Esophagus squamous epithelium (tissue), 5 donors: ENCODE measurements at regions not wholly inside any gene's neighbourhood (a gene's known extent, or its start where the extent isn't known, plus 50 kb on each side); places are given as distances from the start of the nearest gene placed in this dataset.
"Not testable (repeated sequence)": the region's sequence is repeated elsewhere in the genome, so short reads cannot be mapped to it uniquely, and the experiment has no call there.

ENCODE experiments used
- DNase-seq: peaks from one replicate; lab custom pipeline; 2025; lab: John Stamatoyannopoulos, UW
- H3K27ac ChIP-seq, 4 donors: fragments of 200-600 bp; sonication (generic); one replicate each; pipeline ENCODE4 v1.5.1; 2016 to 2019; ENCODE audit warnings: mild to moderate bottlenecking in 1 of 4
- H3K27me3 ChIP-seq, 4 donors: fragments of 200-600 bp; sonication (generic); 1 replicate in 3 of 4; 2 replicates in 1 of 4; pipeline versions ENCODE4 v1.5.1 to v1.6.0; 2017 to 2021; ENCODE audit warnings: antibody characterized with exemption in 1 of 4
- H3K36me3 ChIP-seq, 3 donors: fragments of 200-600 bp; sonication (generic); one replicate each; pipeline ENCODE4 v1.5.1; 2016 to 2019
- H3K4me1 ChIP-seq, 3 donors: fragments of 200-600 bp; sonication (generic); one replicate each; pipeline ENCODE4 v1.5.1; 2017 to 2019
- H3K4me3 ChIP-seq, 4 donors: fragments of 200-600 bp; sonication (generic); 1 replicate in 3 of 4; 2 replicates in 1 of 4; pipeline ENCODE4 v1.5.1; 2016 to 2019; ENCODE audit warnings: mild to moderate bottlenecking in 2 of 4, moderate library complexity in 1 of 4
- H3K9me3 ChIP-seq, 3 donors: fragments of 200-600 bp; sonication (generic); one replicate each; pipeline ENCODE4 v1.5.1; 2016 to 2019
- CTCF ChIP-seq, 6 experiments: fragments of 450-650 bp in 4 of 6; fragments of 200-600 bp in 2 of 6; sonication (generic) in 2 of 6; IDR thresholded peaks; one replicate each; pipeline ENCODE4 v1.5.1; 2016 to 2019; ENCODE audit warnings: antibody characterized with exemption in 6 of 6, mild to moderate bottlenecking in 4 of 6, moderate library complexity in 4 of 6
- POLR2A ChIP-seq, 4 donors: fragments of 450-650 bp; IDR thresholded peaks; one replicate each; pipeline ENCODE4 v1.6.1; 2017; ENCODE audit warnings: antibody characterized with exemption in 4 of 4, mild to moderate bottlenecking in 4 of 4, moderate library complexity in 3 of 4
- WGBS, 2 donors: methylation state at CpG; one replicate each; pipeline ENCODE4 v1.1.5; 2018; 5-methylcytosine and 5-hydroxymethylcytosine counted together
- intact Hi-C: fragments of 100-400 bp; cut with DNase I; formaldehyde crosslinking; loops from one replicate; pipeline ENCODE4 v1.15.0; 2022
- donor health status: DM: yes; HTN: yes; CAD: no.

DNA sequence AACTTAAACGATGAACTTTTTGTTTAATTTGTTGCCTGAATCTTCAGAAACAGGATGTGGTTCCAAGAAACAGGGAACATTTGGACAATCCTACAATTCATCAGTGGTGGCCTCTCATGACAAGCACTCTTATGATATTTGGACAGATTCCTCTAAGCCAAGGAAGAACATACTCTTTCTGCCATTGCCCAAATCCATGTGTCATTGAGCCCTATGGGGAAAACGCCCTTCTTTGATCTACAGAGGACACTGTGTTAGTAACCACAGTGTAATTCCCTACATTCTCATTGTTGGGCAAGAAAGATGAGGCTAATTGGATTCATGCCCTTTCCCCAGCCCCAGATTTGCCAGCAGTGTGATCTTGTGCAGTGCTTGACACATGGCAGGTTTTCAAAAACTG lies 167.7 kb upstream of the PTCH1 start:
- intact Hi-C loops: no loop called here
- WGBS, 2 donors: 60 to 78% methylated on average over 2 of the region's 2 CpGs
- Histone ChIP-seq H3K4me3 (no peak overlapping the region), H3K36me3 (no peaks in the 10 kb centered on the region), H3K4me1 (no peaks in the 10 kb centered on the region), H3K27me3 (peaks cover 0 to 8% (median 0%) of the 10 kb centered on the region in 4 donors), H3K9me3 (no peaks in the 10 kb centered on the region), H3K27ac (no peak overlapping the region)
- TF ChIP-seq CTCF (IDR thresholded peaks at IDR 0.05) (no peak), POLR2A (IDR thresholded peaks at IDR 0.05) (no peak)
- no peak for DNase-seq

GRCh38 chr9:95680306-95680705 lies 163.5 kb upstream of the PTCH1 start:
- DNase-seq, H3K27ac ChIP-seq, H3K36me3 ChIP-seq, intact Hi-C loops, H3K4me3 ChIP-seq, H3K4me1 ChIP-seq, H3K9me3 ChIP-seq: not testable (repeated sequence)
- no CpG with 5 or more reads among the region's 26 CpGs for WGBS, 2 donors
- H3K27me3 ChIP-seq: peaks cover 0 to 23% (median 0%) of the 10 kb centered on the region in 4 donors

DNA sequence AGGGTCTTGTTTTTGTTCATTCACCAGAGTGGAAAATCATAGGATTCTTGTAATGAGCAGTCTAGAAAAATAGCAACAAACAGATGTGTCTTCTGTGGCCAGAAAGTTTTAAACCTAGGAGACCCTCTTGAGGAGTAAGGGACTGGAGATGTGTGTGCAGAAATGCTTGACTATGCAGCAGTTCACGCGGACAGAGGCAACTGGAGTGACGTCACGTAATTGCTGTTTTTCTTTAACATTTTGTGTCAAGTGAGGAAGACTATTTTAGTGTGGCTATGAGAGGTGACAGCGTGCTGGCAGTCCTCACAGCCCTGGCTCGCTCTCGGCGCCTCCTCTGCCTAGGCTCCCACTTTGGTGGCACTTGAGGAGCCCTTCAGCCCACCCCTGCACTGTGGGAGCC lies 163.1 kb upstream of the PTCH1 start:
- no peaks in the 10 kb centered on the region for H3K36me3 ChIP-seq
- TF ChIP-seq POLR2A (IDR thresholded peaks at IDR 0.05): no peak
- 85 to 94% methylated on average over 8 of the region's 8 CpGs for WGBS, 2 donors
- no peak overlapping the region for H3K4me3 ChIP-seq
- H3K9me3 ChIP-seq: no peaks in the 10 kb centered on the region
- no peak for DNase-seq
- H3K27me3 ChIP-seq: peaks cover 0 to 24% (median 0%) of the 10 kb centered on the region in 4 donors
- intact Hi-C loops: no loop called here
- H3K27ac ChIP-seq: no peak overlapping the region
- H3K4me1 ChIP-seq: no peaks in the 10 kb centered on the region

- no peak for DNase-seq
- no peaks in the 10 kb centered on the region for H3K4me1 ChIP-seq
- WGBS, 2 donors: 81 to 100% methylated on average over 1 to 2 of the region's 2 CpGs
Measured at GRCh38 chr9:95678759-95679158, 162.0 kb upstream of the PTCH1 start.

GRCh38 chr9:95670122-95670521 lies 153.4 kb upstream of the PTCH1 start:
- H3K27ac ChIP-seq: no peak overlapping the region
- TF ChIP-seq CTCF (IDR thresholded peaks at IDR 0.05): no peak
- no peak for TF ChIP-seq POLR2A (IDR thresholded peaks at IDR 0.05)
- no peak for DNase-seq
- 78 to 92% methylated on average over 15 of the region's 15 CpGs for WGBS, 2 donors
- intact Hi-C loops: no loop called here
- H3K4me1 ChIP-seq: no peaks in the 10 kb centered on the region
- no peaks in the 10 kb centered on the region for H3K9me3 ChIP-seq
- no peak overlapping the region for H3K4me3 ChIP-seq
- peaks cover 0 to 32% (median 0%) of the 10 kb centered on the region in 4 donors for H3K27me3 ChIP-seq
- H3K36me3 ChIP-seq: no peaks in the 10 kb centered on the region

More at GRCh38 chr9:95678759-95679158, 162.0 kb upstream of the PTCH1 start:
- Histone ChIP-seq H3K27ac (no peak overlapping the region), H3K4me3 (no peak overlapping the region), H3K27me3 (peaks cover 0 to 21% (median 0%) of the 10 kb centered on the region in 4 donors), H3K9me3 (no peaks in the 10 kb centered on the region), H3K36me3 (no peaks in the 10 kb centered on the region)
- intact Hi-C loops: no loop called here
- TF ChIP-seq CTCF (IDR thresholded peaks at IDR 0.05): no peak
- TF ChIP-seq POLR2A (IDR thresholded peaks at IDR 0.05): no peak

GRCh38 chr9:95669253-95669652 lies 152.5 kb upstream of the PTCH1 start:
- WGBS, 2 donors: 49 to 73% methylated on average over 4 to 5 of the region's 7 CpGs
- peaks cover 0 to 28% (median 0%) of the 10 kb centered on the region in 4 donors for H3K27me3 ChIP-seq
- no peaks in the 10 kb centered on the region for H3K9me3 ChIP-seq
- no peak overlapping the region for H3K4me3 ChIP-seq
- H3K36me3 ChIP-seq: no peaks in the 10 kb centered on the region
- no peak for DNase-seq
- TF ChIP-seq CTCF (IDR thresholded peaks at IDR 0.05): no peak
- no peak for TF ChIP-seq POLR2A (IDR thresholded peaks at IDR 0.05)
- H3K4me1 ChIP-seq: no peaks in the 10 kb centered on the region
- intact Hi-C loops: no loop called here
- no peak overlapping the region for H3K27ac ChIP-seq
